Stomach (tissue), 4 donors: ENCODE measurements at regions not wholly inside any gene's neighbourhood (a gene's known extent, or its start where the extent isn't known, plus 50 kb on each side); places are given as distances from the start of the nearest gene placed in this dataset.

Experiments used
- EP300 ChIP-seq: sonication (generic); formaldehyde crosslinking; IDR thresholded peaks from one replicate; pipeline ENCODE4 v1.6.1; 2017; ENCODE audit warnings: antibody characterized with exemption
- POLR2A ChIP-seq, 4 donors: fragments of 450-650 bp; IDR thresholded peaks; one replicate each; pipeline ENCODE4 v1.6.1; 2016; ENCODE audit warnings: antibody characterized with exemption in 4 of 4, control low read depth in 2 of 4, mild to moderate bottlenecking in 1 of 4, moderate library complexity in 1 of 4
- POLR2AphosphoS5 ChIP-seq, 3 donors: sonication (generic); formaldehyde crosslinking; IDR thresholded peaks; one replicate each; pipeline ENCODE4 v1.6.1; 2016; ENCODE audit warnings: antibody characterized with exemption in 3 of 3
- TF ChIP-seq, protein P1 (sequence below), 7 experiments: fragments of 450-650 bp in 4 of 7; fragments of 200-600 bp in 3 of 7; sonication (generic) in 3 of 7; IDR thresholded peaks; one replicate each; pipeline ENCODE4 v1.5.1; 2016 to 2019; ENCODE audit warnings: antibody characterized with exemption in 7 of 7, control low read depth in 2 of 7, mild to moderate bottlenecking in 1 of 7

DNA sequence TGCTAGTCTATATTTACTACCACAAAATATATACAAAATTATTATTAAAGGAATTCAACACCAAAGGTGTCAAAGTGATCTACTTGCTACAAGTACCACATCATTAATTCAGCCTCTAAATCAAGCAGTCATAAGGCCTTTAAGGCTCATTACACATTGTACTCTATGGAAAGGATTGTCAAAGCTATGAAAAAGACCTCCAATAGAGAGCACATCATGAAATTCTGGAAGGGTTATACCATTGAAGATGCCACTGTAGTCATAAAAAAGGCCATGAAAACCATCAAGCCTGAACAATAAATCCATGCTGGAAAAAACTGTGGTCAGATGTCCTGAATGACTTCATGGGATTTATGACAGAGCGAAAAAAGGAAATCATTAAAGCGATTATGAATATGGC lies 708.0 kb upstream of the FAM174A start:
- TF ChIP-seq, protein P1, sequence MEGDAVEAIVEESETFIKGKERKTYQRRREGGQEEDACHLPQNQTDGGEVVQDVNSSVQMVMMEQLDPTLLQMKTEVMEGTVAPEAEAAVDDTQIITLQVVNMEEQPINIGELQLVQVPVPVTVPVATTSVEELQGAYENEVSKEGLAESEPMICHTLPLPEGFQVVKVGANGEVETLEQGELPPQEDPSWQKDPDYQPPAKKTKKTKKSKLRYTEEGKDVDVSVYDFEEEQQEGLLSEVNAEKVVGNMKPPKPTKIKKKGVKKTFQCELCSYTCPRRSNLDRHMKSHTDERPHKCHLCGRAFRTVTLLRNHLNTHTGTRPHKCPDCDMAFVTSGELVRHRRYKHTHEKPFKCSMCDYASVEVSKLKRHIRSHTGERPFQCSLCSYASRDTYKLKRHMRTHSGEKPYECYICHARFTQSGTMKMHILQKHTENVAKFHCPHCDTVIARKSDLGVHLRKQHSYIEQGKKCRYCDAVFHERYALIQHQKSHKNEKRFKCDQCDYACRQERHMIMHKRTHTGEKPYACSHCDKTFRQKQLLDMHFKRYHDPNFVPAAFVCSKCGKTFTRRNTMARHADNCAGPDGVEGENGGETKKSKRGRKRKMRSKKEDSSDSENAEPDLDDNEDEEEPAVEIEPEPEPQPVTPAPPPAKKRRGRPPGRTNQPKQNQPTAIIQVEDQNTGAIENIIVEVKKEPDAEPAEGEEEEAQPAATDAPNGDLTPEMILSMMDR (IDR thresholded peaks at IDR 0.05), result no peak
- TF ChIP-seq EP300, result no peak
- no peak for TF ChIP-seq POLR2A (IDR thresholded peaks at IDR 0.05)
- TF ChIP-seq POLR2AphosphoS5 (IDR thresholded peaks at IDR 0.05), result no peak
